ENCODE measurements at regions not wholly inside any gene's neighbourhood (a gene's known extent, or its start where the extent isn't known, plus 50 kb on each side); places are given as distances from the start of the nearest gene placed in this dataset.

GRCh38 chrX:36868592-36868991 lies 139.6 kb upstream of the FAM47C start:
- no peak overlapping the region for H3K4ac ChIP-seq (ENCODE audit: low read depth, low read length)
- no peak overlapping the region for H3K27ac ChIP-seq (ENCODE audit: insufficient read length, low read depth, low read length)
- no peak overlapping the region for H3K56ac ChIP-seq (ENCODE audit: insufficient read length, low read depth, low read length)
- H3K27me3 ChIP-seq (ENCODE audit: insufficient read depth, low read length): no peaks in the 10 kb centered on the region
- no peak overlapping the region for H3K18ac ChIP-seq (ENCODE audit: insufficient read length, low read depth, low read length)
- TF ChIP-seq, protein P1, sequence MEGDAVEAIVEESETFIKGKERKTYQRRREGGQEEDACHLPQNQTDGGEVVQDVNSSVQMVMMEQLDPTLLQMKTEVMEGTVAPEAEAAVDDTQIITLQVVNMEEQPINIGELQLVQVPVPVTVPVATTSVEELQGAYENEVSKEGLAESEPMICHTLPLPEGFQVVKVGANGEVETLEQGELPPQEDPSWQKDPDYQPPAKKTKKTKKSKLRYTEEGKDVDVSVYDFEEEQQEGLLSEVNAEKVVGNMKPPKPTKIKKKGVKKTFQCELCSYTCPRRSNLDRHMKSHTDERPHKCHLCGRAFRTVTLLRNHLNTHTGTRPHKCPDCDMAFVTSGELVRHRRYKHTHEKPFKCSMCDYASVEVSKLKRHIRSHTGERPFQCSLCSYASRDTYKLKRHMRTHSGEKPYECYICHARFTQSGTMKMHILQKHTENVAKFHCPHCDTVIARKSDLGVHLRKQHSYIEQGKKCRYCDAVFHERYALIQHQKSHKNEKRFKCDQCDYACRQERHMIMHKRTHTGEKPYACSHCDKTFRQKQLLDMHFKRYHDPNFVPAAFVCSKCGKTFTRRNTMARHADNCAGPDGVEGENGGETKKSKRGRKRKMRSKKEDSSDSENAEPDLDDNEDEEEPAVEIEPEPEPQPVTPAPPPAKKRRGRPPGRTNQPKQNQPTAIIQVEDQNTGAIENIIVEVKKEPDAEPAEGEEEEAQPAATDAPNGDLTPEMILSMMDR (conservative IDR thresholded peaks at IDR 0.05): no peak
- no peaks in the 10 kb centered on the region for H3K4me1 Mint-ChIP-seq
- no peaks in the 10 kb centered on the region for H3K79me1 ChIP-seq (ENCODE audit: insufficient read depth, low read depth, low read length, poor library complexity, severe bottlenecking)
- no peak overlapping the region for H3K23ac ChIP-seq (ENCODE audit: insufficient read length, low read depth, low read length)
- H2BK20ac ChIP-seq (ENCODE audit: low read depth, low read length, poor library complexity, severe bottlenecking): no peak overlapping the region
- WGBS (ENCODE audit: extremely low coverage, insufficient read length, low lambda C conversion rate): no CpG with 5 or more reads among the region's 3 CpGs
- no peak overlapping the region for H2BK12ac ChIP-seq (ENCODE audit: insufficient read length, low read depth, low read length)
- no peak overlapping the region for H2AFZ ChIP-seq (ENCODE audit: low read length)
- H3K36me3 Mint-ChIP-seq (ENCODE audit: insufficient read depth in 1 of 3, low read depth in 3 of 3): no peaks in the 10 kb centered on the region; a peak in 1 of 7 replicates
- no peak overlapping the region for H3K4me3 Mint-ChIP-seq
- H2BK5ac ChIP-seq (ENCODE audit: insufficient read length, low read length): no peak overlapping the region
- no peak overlapping the region for H3K14ac ChIP-seq (ENCODE audit: insufficient read depth, low read length)
- no peak overlapping the region for H4K8ac ChIP-seq (replicated peaks; ENCODE audit: insufficient read length, low read depth, low read length)
- H3K79me2 ChIP-seq (ENCODE audit: insufficient read depth, low read length): no peaks in the 10 kb centered on the region
- H3K9ac ChIP-seq (ENCODE audit: extremely low read depth, insufficient read length, low read length): no peak overlapping the region
- H3K27ac Mint-ChIP-seq: no peak overlapping the region
- no peak overlapping the region for H3T11ph ChIP-seq (ENCODE audit: low read length)
- H3K9me3 ChIP-seq (ENCODE audit: control insufficient read depth, low read depth, low read length): no peaks in the 10 kb centered on the region
- no peak overlapping the region for H4K5ac ChIP-seq (ENCODE audit: insufficient read length, low read depth, low read length)
- H3K9me3 Mint-ChIP-seq: peaks cover 36 to 41% of the 10 kb centered on the region in 2 experiments
- no peak overlapping the region for H2AK5ac ChIP-seq (ENCODE audit: insufficient read length, low read length)
- H2BK120ac ChIP-seq (ENCODE audit: low read depth, low read length, poor library complexity, severe bottlenecking): no peak overlapping the region
- H3K27me3 Mint-ChIP-seq (ENCODE audit: low read depth): no peaks in the 10 kb centered on the region
- no peaks in the 10 kb centered on the region for H3K23me2 ChIP-seq (ENCODE audit: insufficient read length, low read depth, low read length, poor library complexity, severe bottlenecking)
- H4K20me1 ChIP-seq (ENCODE audit: control insufficient read depth, insufficient read depth, insufficient read length): no peaks in the 10 kb centered on the region
- H3K4me1 ChIP-seq (ENCODE audit: insufficient read depth, low read length): no peaks in the 10 kb centered on the region
- no peak overlapping the region for H2BK15ac ChIP-seq (ENCODE audit: low read depth, low read length)
- no peak overlapping the region for H4K91ac ChIP-seq (ENCODE audit: insufficient read length, low read depth, low read length)
- no peak overlapping the region for H3K4me2 ChIP-seq (ENCODE audit: insufficient read depth, insufficient read length, low read length)
- DNase-seq: no peak

Measured in H9 (cell line).